ENCODE measurements at regions not wholly inside any gene's neighbourhood (a gene's known extent, or its start where the extent isn't known, plus 50 kb on each side); places are given as distances from the start of the nearest gene placed in this dataset.

DNA sequence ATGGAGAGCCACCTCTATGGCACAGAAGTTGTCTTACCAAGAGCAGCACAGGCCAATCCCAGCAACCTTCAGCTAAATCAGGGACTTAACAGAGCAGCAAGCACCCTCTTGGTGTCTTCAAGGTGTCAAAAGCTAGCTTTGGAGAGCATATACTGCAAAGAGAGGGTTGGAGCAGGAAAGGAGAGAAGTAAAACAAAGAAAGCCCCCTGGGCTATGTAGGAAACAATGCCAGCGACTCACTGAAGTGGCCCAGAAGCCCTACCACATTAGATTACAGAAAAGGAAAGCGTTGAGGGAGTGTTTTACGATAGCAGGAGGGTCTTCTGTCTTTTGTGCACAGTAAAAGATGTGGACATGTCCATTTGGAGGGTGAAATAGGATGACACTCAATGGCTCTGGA, 233.4 kb downstream of the MREG start:
- Histone ChIP-seq H3K27me3 (ENCODE audit: control insufficient read depth, insufficient read depth, low read length) (no peaks in the 10 kb centered on the region), H3K4me3 (ENCODE audit: low read depth, low read length) (no peak overlapping the region), H3K36me3 (ENCODE audit: control insufficient read depth, insufficient read depth, low read length) (no peaks in the 10 kb centered on the region)
- DNase-seq (ENCODE audit: low read depth), result no peak
- TF ChIP-seq, protein P1, sequence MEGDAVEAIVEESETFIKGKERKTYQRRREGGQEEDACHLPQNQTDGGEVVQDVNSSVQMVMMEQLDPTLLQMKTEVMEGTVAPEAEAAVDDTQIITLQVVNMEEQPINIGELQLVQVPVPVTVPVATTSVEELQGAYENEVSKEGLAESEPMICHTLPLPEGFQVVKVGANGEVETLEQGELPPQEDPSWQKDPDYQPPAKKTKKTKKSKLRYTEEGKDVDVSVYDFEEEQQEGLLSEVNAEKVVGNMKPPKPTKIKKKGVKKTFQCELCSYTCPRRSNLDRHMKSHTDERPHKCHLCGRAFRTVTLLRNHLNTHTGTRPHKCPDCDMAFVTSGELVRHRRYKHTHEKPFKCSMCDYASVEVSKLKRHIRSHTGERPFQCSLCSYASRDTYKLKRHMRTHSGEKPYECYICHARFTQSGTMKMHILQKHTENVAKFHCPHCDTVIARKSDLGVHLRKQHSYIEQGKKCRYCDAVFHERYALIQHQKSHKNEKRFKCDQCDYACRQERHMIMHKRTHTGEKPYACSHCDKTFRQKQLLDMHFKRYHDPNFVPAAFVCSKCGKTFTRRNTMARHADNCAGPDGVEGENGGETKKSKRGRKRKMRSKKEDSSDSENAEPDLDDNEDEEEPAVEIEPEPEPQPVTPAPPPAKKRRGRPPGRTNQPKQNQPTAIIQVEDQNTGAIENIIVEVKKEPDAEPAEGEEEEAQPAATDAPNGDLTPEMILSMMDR (IDR thresholded peaks at IDR 0.05; ENCODE audit: insufficient read depth, low read length, severe bottlenecking), result no peak
- FAIRE-seq, result no peak

DNA sequence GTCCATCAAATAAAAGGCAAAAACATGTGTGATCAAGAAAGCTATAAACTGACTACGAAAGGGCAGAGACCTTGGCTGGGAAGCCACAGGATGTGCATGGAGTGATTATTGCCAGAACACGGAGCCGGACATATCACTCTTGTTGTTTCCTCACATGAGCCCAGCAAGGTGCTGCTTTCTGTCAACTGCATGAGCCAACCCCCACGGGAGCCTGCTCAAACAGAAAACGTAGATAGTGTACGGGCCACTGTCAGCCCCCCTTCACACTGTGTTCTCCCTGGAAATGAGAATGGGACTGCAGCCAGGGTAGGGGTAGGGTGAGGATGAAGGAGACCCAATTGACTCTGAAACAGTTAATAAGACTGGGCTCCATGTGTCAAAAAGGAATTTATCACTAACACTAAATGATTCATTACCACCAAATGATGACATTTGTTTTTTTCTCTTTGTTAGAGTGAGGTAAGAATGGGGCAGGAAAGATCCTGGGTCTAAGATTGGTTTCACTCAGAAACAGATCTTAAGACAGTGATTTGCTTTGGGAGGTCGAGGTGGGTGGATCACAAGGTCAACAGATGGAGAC, 235.8 kb downstream of the MREG start:
- no peak for FAIRE-seq

DNA sequence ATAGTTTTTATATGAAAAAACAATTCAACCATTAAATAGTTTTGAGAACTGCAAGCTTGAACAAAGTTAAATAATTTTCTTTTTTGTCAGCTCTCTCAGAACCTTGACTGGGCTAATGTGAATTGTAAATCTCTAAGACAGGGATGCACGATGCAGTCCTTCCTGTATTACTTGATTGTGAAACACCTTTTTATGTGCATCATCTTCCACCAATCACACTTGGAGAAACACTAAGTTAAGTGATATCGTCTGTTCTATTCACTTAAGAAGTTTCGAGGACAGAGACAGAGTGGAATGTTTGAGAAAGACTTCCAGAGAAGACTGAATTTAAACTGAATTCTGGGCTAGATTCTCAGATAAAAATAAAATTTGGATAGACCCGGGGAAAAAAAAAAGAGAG, 238.2 kb downstream of the MREG start:
- Histone ChIP-seq H3K4me3 (ENCODE audit: low read depth, low read length) (no peak overlapping the region), H3K36me3 (ENCODE audit: control insufficient read depth, insufficient read depth, low read length) (no peaks in the 10 kb centered on the region), H3K27me3 (ENCODE audit: control insufficient read depth, insufficient read depth, low read length) (no peaks in the 10 kb centered on the region)
- DNase-seq (ENCODE audit: low read depth) (no peak), FAIRE-seq (no peak)
- TF ChIP-seq, protein P1 (IDR thresholded peaks at IDR 0.05; ENCODE audit: insufficient read depth, low read length, severe bottlenecking), result no peak

More for the DNA sequence above, 235.8 kb downstream of the MREG start:
- Histone ChIP-seq H3K36me3 (ENCODE audit: control insufficient read depth, insufficient read depth, low read length) (no peaks in the 10 kb centered on the region), H3K4me3 (ENCODE audit: low read depth, low read length) (no peak overlapping the region), H3K27me3 (ENCODE audit: control insufficient read depth, insufficient read depth, low read length) (no peaks in the 10 kb centered on the region)
- TF ChIP-seq, protein P1 (IDR thresholded peaks at IDR 0.05; ENCODE audit: insufficient read depth, low read length, severe bottlenecking), result no peak
- DNase-seq (ENCODE audit: low read depth), result peak; percentile 22

DNA sequence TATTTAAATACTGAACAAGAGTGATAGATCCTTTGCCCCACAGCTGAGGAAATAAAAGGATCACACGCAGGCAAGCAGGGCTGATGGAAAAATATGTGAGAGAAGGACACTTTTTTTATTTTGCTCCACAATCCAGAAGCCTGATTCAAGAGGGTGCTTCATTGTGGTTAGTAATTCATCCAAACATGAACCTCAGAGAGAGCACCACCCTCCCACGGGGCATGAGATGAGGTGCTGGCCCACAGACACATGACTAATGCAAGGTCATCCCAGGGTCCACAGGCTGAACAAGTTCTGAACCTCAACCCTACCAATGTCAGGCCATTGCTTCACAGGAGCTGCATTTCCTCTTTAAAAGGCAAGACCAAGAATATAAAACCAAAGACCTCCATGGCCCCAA, 239.6 kb downstream of the MREG start:
- Histone ChIP-seq H3K4me3 (ENCODE audit: low read depth, low read length) (no peak overlapping the region), H3K36me3 (ENCODE audit: control insufficient read depth, insufficient read depth, low read length) (no peaks in the 10 kb centered on the region), H3K27me3 (ENCODE audit: control insufficient read depth, insufficient read depth, low read length) (no peaks in the 10 kb centered on the region)
- FAIRE-seq, result no peak
- DNase-seq (ENCODE audit: low read depth), result peak; percentile 82
- TF ChIP-seq, protein P1 (IDR thresholded peaks at IDR 0.05; ENCODE audit: insufficient read depth, low read length, severe bottlenecking), result no peak

DNA sequence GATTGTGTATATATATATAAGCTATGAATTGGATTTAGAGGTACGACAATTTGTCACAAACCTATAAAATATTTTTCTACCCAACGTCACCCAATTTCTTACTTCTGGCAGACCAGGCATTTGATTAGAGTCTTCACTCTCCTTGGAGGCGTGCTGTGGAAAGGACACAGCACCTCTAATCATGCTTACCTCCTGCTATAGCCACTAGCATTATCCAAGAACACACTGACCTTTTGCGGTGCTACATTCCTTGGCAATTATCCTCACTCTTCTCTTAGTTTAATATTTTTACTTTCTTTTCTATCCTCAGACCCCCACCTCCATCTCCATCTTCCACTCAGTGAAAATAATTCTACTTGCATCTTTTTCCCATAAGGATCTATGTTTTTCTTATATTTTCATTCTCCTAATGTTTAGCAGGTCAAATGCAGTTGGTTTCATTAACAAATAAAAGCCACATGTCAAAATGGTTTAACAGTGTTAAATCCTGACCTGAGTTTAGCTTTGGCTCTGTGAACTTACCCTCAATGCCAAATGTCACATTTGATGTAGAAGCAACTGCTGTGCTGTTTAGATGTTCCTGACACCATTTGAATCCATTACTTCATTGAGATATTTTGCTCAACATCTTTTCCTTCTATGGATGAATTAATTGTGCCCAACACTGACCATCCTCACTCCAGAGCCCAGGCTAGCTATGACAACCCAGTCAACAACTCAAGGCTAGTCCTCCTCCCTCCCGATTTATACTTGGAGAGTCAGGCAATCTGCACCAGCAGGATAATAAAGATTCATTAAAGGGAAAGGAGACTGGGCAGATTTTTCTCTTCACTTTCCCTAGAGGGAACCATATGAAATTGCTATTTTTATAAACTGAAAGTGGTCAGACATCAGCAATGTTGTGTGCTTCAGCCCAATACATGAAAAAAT, 240.5 kb downstream of the MREG start:
- DNase-seq (ENCODE audit: low read depth), result no peak
- FAIRE-seq, result no peak

More for the DNA sequence above, 240.5 kb downstream of the MREG start:
- TF ChIP-seq, protein P1 (IDR thresholded peaks at IDR 0.05; ENCODE audit: insufficient read depth, low read length, severe bottlenecking), result no peak
- Histone ChIP-seq H3K4me3 (ENCODE audit: low read depth, low read length) (no peak overlapping the region), H3K36me3 (ENCODE audit: control insufficient read depth, insufficient read depth, low read length) (no peaks in the 10 kb centered on the region), H3K27me3 (ENCODE audit: control insufficient read depth, insufficient read depth, low read length) (no peaks in the 10 kb centered on the region)
